Activated CD4-positive, alpha-beta T cell treated with anti-CD3 and anti-CD28 coated beads, Interleukin-2, amount 10 ng/mL, durations not matched to agents 24 days and 14 days (primary cell): ENCODE measurements at regions not wholly inside any gene's neighbourhood (a gene's known extent, or its start where the extent isn't known, plus 50 kb on each side); places are given as distances from the start of the nearest gene placed in this dataset.

Experiments used
- DNase-seq: peaks from one replicate; pipeline ENCODE4 v3.0.0; 2022
- H3K27ac Mint-ChIP-seq: one replicate; pipeline ENCODE4 v1.8.0; 2022; ENCODE audit warnings: mild to moderate bottlenecking, mixed read lengths
- H3K27me3 Mint-ChIP-seq: one replicate; pipeline ENCODE4 v1.8.0; 2022; ENCODE audit warnings: mixed read lengths
- H3K36me3 Mint-ChIP-seq: one replicate; pipeline ENCODE4 v1.8.0; 2022; ENCODE audit warnings: low read depth, mild to moderate bottlenecking, mixed read lengths
- H3K4me1 Mint-ChIP-seq: one replicate; pipeline ENCODE4 v1.8.0; 2021; ENCODE audit warnings: mixed read lengths
- H3K4me3 Mint-ChIP-seq: one replicate; pipeline ENCODE4 v1.8.0; 2022; ENCODE audit warnings: mild to moderate bottlenecking, moderate library complexity, mixed read lengths
- H3K9me3 Mint-ChIP-seq: one replicate; pipeline ENCODE4 v1.8.0; 2021; ENCODE audit warnings: mixed read lengths
- intact Hi-C: fragments of 100-400 bp; cut with micrococcal nuclease; formaldehyde crosslinking; loops from one replicate; pipeline ENCODE4 v1.15.1; 2023

DNA sequence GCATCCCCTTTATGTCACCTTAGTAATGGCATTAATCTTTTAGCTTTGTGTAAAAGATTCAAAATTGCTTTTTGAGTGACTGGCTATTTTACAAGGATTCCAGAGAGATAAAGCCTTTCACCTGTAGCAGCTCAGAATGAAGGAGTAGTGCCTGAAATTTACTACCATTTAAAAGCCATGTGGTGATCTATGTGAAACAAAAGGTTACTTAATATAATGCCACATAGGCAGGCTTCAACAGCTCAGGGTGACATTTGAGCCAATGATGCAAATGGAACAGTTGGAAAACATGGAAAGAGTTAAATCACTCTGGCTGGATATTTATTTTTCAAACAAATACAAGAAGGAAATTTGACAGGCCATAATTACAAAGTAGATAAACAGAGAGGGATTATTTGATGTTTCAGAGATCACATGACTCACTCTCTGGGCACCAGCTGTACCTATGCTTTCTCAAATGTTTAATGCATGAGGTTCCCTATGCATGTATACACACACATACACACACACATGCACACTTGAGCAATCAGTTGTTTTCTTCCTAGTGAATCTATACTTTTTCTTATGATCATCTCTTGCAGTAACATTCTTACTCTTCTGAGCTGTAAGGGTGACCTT is 171.5 kb downstream of the ZMAT3 start:
- no peaks in the 10 kb centered on the region for H3K36me3 Mint-ChIP-seq
- intact Hi-C loops, result no loop called here
- no peak overlapping the region for H3K27ac Mint-ChIP-seq
- H3K9me3 Mint-ChIP-seq, result no peaks in the 10 kb centered on the region
- DNase-seq, result no peak
- H3K4me3 Mint-ChIP-seq, result no peak overlapping the region
- no peaks in the 10 kb centered on the region for H3K4me1 Mint-ChIP-seq
- no peaks in the 10 kb centered on the region for H3K27me3 Mint-ChIP-seq

DNA sequence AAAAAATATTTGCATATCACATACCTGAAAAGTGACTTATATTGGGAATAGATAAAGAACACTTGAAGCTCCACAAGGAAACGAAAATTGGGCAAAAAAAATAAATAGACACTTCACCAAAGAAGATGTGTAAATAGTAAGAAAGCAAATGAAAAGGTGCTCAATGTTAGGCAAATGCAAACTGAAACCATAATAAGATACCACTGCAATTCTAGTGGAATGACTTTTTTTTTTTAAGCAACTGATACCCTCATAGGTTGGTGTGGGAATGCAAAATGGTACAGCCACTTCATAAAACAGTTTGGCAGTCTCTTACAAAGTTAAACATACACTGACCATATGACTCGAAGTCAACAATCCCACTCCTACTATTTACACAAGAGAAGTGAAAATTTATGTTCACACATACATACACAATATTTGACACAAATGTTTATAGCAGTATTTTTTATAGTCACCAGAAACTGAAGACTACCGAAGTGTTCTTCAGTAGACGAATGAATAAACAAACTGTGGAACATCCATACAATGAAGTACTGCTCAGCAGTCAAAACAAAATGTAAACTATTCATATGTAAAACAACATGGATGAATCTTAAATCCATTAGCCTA is 176.3 kb downstream of the ZMAT3 start:
- no peak overlapping the region for H3K27ac Mint-ChIP-seq
- no peaks in the 10 kb centered on the region for H3K27me3 Mint-ChIP-seq
- intact Hi-C loops, result no loop called here

More for the DNA sequence above, 176.3 kb downstream of the ZMAT3 start:
- no peak for DNase-seq
- H3K36me3 Mint-ChIP-seq, result no peaks in the 10 kb centered on the region
- H3K4me1 Mint-ChIP-seq, result no peaks in the 10 kb centered on the region
- H3K4me3 Mint-ChIP-seq, result no peak overlapping the region
- no peaks in the 10 kb centered on the region for H3K9me3 Mint-ChIP-seq
